HG02981 (cell line): ENCODE measurements at regions not wholly inside any gene's neighbourhood (a gene's known extent, or its start where the extent isn't known, plus 50 kb on each side); places are given as distances from the start of the nearest gene placed in this dataset.

Experiments
- ATAC-seq: cut with Tn5 transposase; IDR thresholded peaks from one replicate; pipeline ENCODE4 v1.9.1; 2021; ENCODE audit warnings: mild to moderate bottlenecking, moderate library complexity; ENCODE audit not compliant: unreplicated experiment

DNA sequence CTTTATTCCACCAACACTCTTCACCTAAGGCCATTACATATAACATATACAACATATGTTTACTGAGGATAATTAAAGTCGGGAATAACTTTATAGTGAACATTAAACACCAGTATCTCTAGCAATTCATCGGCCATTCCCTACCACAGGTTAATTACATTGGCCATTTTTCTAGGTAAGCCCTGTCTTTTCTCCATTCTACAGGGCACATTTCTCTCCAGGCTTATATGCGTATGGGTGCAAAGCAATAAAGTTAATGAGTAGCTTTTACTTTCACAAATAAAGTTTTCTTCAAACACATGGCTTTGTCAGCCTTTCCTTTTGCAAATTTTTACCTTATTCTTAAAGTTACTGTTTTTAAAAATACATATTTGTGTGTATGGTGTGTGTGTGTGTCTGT, 111.9 kb upstream of the IQCM start:
- no peak for ATAC-seq

- ATAC-seq = no peak
These were observed 112.9 kb upstream of the IQCM start for GRCh38 chr4:149928507-149928906.

DNA sequence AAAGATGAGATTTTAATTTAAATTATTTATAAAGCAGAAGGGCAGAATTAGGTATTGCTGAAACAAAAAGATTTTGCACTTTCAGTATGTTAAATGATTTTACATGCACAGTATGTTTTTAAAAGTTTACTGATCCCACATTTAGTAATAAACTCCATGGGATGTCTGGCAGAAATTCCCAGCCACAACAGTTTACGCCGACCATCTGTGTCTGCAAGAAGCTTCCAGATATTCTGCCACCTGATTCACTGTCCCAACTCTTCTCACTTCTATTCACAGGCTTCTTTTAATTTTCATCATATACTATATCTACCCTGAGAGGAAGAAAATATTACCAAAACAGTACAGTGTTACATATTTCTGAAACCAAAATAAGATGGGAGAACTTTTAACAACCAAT, 115.8 kb upstream of the IQCM start:
- no peak for ATAC-seq

DNA sequence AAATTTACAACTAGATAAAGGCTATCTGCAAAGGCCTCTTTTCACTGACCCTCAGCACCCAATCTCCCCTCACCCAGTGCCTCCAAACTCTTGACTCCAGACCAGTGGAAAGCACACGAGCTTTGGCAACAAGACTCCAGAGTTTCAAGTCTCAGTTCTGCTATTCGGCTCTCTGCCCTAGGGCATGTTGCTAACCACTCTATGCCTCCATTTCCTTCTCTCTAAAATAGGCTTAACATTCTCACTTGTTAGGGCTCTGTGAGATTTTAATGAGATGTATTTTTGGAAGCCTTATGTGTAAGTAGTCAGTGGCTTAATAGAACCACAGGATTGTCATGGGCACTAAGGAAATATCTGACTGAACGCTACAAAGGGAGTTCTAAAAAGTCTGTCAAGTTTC, 116.5 kb upstream of the IQCM start:
- no peak for ATAC-seq

DNA sequence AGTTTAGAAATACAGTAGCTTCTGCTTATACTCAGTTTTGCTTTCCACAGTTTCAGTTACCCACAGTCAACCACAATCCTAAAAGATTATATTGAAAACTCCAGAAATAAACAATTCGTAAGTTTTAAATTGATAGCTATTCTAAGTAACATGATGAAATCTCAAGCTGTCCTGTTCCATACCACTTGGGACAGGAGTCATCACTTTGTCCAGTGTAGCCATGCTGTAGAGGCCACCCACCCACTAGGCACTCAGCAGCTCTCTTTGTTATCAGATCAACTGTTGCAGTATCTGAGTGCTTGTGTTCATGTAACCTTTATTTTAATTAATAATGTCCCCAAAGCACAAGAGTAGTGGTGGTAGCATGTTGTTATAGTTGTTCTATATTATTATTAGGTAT, 117.5 kb upstream of the IQCM start:
- ATAC-seq = no peak

DNA sequence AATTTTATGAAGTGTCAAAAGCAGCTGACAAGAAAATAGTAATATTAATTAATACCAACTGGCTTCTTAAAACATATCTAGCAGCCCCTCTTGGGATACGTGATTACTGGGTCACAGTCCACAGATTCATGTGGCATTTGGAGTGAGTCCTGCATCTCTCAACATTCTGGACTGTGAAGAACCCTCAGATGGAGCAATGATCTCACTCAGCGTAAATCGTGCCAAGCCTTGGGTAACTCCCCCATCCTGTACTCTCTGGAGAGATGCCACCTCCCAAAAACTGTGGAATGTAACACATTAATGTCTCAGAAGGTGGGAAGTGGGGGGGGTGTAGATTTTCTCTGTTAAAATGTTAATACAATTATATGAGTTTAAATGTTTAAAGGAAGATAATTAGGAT, 118.2 kb upstream of the IQCM start:
- no peak for ATAC-seq

- ATAC-seq = no peak
These were observed 128.9 kb upstream of the DCLK2 start for GRCh38 chr4:149949381-149949780.

DNA sequence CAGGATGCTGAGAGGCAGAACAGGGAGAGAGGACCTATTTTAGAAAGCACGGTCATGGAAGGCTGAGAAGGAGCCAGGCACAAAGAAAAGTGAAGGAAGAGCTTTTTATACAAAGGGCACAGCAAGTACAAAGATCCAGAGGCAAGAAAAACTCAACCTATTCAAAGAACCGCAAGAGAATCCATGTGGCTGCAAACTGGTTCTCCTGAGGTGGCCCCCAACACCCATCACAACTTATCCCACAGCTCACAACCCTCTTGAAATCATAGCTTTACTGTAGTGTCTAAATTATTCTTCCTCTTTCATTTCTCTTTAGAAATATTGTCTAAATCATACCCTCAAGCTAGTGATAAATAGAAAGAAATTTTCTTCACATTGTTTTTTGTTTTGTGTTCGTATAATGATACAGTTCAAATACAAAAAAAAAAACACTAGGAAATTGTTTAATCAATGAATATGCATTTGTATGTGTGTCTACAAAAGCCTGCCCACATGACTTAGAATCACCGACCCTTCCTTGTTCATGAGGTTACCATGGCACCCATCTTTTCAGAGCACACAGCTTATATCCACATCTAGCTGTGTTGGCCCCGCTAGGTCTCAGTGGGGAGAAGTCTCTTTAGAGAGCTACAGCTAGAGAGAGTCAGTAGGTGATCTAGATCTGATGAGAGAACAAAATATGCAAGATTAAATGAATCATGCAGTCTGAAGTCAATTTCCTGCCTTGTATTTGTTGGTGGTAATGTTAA, 126.9 kb upstream of the DCLK2 start:
- no peak for ATAC-seq

DNA sequence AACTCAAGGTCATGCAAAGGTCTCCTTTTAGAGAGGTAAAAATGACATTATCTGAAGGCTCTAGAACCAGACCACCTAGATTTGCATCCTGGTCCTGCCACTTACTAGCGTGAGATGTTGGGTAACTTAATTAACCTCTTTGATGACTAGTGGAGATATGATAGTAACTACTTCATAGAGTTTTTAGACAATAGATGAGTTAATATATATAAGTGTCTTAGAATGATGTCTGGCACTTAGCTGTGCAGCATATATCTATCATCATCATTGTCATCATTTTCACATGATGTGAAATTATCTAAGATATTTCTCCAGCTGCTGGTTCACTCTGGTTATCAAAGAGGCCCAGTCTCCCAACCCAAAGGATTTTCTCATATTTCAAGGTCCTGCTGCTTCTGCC, 126.1 kb upstream of the DCLK2 start:
- ATAC-seq = no peak

GRCh38 chr4:149952716-149953115, 125.5 kb upstream of the DCLK2 start:
- no peak for ATAC-seq

GRCh38 chr4:149955780-149956390, 122.4 kb upstream of the DCLK2 start:
- no peak for ATAC-seq

- no peak for ATAC-seq
These were observed 121.6 kb upstream of the DCLK2 start for GRCh38 chr4:149956678-149957077.

DNA sequence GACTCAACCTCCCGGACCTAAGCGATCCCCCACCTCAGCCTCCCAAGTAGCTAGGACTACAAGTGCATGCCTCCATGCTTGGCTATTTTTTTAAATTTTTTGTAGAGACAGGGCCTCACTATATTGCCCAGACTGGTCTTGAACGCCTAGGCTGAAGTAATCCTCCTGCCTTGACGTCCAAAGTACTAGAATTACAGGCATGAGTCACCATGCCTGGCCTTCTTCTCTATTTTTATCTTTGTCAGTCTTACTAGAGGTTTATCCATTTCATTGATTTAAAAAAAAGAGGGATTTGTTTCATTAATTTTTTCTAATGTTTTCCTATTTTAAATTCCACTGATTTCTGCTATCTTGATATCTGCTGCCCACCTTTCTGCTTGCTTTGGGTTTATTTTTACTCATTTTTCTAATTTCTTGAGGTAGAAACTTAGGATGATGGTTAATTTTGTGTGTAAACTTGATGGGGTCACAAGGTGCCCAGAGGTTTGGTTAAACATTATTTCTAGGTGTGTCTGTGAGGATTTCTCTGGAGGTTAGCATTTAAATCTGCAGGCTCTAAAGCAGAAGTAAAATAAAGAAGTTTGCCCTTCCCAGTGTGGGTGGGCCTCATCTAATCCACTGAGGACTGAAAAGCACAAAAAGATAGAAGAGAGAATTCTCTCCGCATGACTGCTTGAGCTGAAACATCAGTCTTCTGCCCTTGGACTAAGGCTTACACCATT, 116.2 kb upstream of the DCLK2 start:
- ATAC-seq = no peak

- no peak for ATAC-seq
These were observed 114.0 kb upstream of the DCLK2 start for GRCh38 chr4:149964001-149964796.

DNA sequence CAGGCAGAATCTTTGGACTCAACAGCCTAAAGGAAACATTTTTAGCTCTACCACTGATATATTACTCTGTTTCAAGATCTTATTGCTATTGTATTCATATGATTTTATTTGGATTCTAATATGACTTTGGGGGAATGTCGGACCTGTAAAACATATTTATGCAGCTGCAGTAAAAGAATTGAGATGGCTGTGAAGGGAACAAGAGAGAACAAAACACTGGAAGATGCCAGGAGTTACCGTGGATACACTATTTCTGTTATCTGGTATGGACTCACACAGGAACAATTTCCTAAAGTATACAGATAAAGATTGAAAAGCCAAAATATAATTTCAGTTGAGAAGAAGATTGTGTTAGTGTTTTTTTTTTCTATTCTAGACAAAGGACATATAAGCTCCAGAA, 113.0 kb upstream of the DCLK2 start:
- ATAC-seq = no peak

GRCh38 chr4:149972407-149972806, 105.8 kb upstream of the DCLK2 start:
- ATAC-seq = no peak

DNA sequence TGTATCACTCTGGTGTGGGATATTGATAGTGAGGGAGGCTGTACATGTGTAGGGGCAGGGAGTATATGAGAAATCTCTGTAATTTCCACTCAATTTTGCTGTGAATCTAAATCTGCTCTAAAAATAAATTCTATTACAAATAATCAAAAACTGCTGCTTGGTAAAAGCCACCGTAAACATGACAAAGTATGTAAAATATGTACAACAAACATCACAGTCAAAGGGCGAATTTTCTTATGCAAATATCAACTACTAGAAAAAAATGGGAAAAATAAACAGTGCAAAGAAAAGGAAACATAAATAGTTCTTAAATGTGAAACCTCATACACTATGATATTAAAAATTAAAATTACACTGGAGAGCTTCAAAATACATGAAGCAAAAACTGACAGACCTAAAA, 105.1 kb upstream of the DCLK2 start:
- ATAC-seq = no peak

DNA sequence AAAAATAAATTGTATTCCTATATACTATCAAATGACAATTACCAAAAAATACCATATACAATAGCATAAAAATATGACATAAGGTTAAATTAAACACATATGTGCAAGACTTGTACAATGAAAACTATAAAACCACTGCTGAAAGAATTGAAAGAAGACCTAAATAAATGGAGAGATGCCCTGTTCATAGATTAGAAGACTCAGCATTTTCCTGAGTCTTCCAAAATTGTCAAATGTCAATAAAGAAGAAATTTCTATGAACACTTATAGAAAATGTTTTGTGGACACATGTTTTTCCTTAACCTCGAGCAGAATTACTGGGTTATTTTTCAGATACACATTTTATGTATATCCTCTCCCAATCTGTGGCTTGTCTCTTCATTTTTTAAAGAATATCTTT, 103.1 kb upstream of the DCLK2 start:
- no peak for ATAC-seq

DNA sequence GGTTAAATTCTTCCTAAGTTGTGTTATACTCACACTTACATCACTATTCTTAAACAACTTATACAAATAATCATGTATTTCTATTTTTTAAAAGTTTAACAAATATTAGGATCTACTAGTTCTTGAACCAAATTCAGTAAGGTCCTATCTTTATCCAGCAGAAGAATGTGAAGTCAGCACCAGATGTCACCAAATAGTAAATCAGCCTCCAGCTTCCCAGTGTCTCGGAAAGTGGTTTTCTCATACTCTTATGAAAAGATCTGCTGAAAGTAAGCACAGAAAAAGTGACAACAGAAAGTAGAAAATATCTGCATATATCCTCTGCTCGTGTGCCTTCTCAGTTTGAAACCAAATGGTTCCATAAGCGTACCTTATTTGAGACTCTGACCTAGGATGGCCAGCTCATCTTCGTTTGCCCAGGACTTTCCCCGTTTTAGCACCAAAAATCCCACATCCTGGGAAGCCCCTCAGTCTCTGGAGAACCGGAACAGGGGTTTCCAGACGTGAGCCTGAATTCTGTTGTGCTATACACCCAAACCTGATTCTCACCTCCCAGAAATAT, 98.0 kb upstream of the DCLK2 start:
- no peak for ATAC-seq

GRCh38 chr4:149980941-149981340, 97.3 kb upstream of the DCLK2 start:
- peak; percentile 75 for ATAC-seq

- ATAC-seq = no peak
These were observed 94.8 kb upstream of the DCLK2 start for GRCh38 chr4:149983401-149983800.
